GM12878 (cell line): ENCODE measurements at regions not wholly inside any gene's neighbourhood (a gene's known extent, or its start where the extent isn't known, plus 50 kb on each side); places are given as distances from the start of the nearest gene placed in this dataset.

Experiments
- BMI1 ChIP-seq: fragments of 450-650 bp; IDR thresholded peaks from 2 replicates; pipeline ENCODE4 v1.6.1; 2016; ENCODE audit warnings: mild to moderate bottlenecking, moderate library complexity, borderline replicate concordance
- CHD1 ChIP-seq: IDR thresholded peaks from 2 replicates; pipeline ENCODE4 v1.6.1; 2012; ENCODE audit warnings: low read depth, low read length, improper control_type of control experiment
- CHD2 ChIP-seq: IDR thresholded peaks from 2 replicates; pipeline ENCODE4 v1.6.1; 2011; ENCODE audit warnings: low read depth, low read length, improper control_type of control experiment, borderline replicate concordance
- FOXM1 ChIP-seq: IDR thresholded peaks from 2 replicates; pipeline ENCODE4 v1.6.1; 2012; ENCODE audit warnings: low read depth, mild to moderate bottlenecking, inconsistent platforms, low read length, moderate library complexity
- IKZF2 ChIP-seq, 2 experiments: fragments of 450-650 bp; IDR thresholded peaks; 2 replicates each; pipeline ENCODE4 v1.6.1; 2017; ENCODE audit warnings: mild to moderate bottlenecking in 2 of 2, moderate library complexity in 2 of 2
- MAX ChIP-seq: IDR thresholded peaks from 2 replicates; pipeline ENCODE4 v1.6.1; 2012; ENCODE audit warnings: low read depth, low read length, improper control_type of control experiment
- MEF2B ChIP-seq: fragments of 450-650 bp; IDR thresholded peaks from 2 replicates; pipeline ENCODE4 v1.6.1; 2018; ENCODE audit warnings: mild to moderate bottlenecking, moderate library complexity; ENCODE audit not compliant: partially characterized antibody, poor library complexity, severe bottlenecking
- SIX5 ChIP-seq: IDR thresholded peaks from 2 replicates; pipeline ENCODE4 v1.6.1; 2011; ENCODE audit warnings: mild to moderate bottlenecking, low read depth, low read length, moderate library complexity; ENCODE audit not compliant: severe bottlenecking
- SMAD1 ChIP-seq: fragments of 450-650 bp; IDR thresholded peaks from 2 replicates; pipeline ENCODE4 v1.6.1; 2018; ENCODE audit warnings: mild to moderate bottlenecking, low read depth; ENCODE audit not compliant: partially characterized antibody
- ZNF217 ChIP-seq: fragments of 450-650 bp; IDR thresholded peaks from 2 replicates; pipeline ENCODE4 v1.6.1; 2017; ENCODE audit warnings: antibody characterized with exemption, mild to moderate bottlenecking
- ZNF384 ChIP-seq: IDR thresholded peaks from 2 replicates; pipeline ENCODE4 v1.6.1; 2012; ENCODE audit warnings: low read depth, mild to moderate bottlenecking, low read length, improper control_type of control experiment, borderline replicate concordance
- TF ChIP-seq, protein P1 (sequence below): fragments of 450-650 bp; IDR thresholded peaks from 2 replicates; pipeline ENCODE4 v1.6.1; 2017; ENCODE audit warnings: mild to moderate bottlenecking
- TF ChIP-seq, protein P2 (sequence below): fragments of 450-650 bp; IDR thresholded peaks from 2 replicates; pipeline ENCODE4 v1.6.1; 2017; ENCODE audit warnings: antibody characterized with exemption, mild to moderate bottlenecking, moderate library complexity
- TF ChIP-seq, protein P3 (sequence below): IDR thresholded peaks from 2 replicates; pipeline ENCODE4 v1.6.1; 2011; ENCODE audit warnings: mild to moderate bottlenecking, low read depth, low read length, moderate library complexity; ENCODE audit not compliant: insufficient replicate concordance
- TF ChIP-seq, protein P4 (sequence below): IDR thresholded peaks from 2 replicates; pipeline ENCODE4 v1.6.1; 2012; ENCODE audit warnings: mild to moderate bottlenecking, low read depth, low read length
- TF ChIP-seq, protein P5 (sequence below): fragments of 450-650 bp; IDR thresholded peaks from 2 replicates; pipeline ENCODE4 v1.6.1; 2017; ENCODE audit warnings: low read depth, mild to moderate bottlenecking, moderate library complexity

DNA sequence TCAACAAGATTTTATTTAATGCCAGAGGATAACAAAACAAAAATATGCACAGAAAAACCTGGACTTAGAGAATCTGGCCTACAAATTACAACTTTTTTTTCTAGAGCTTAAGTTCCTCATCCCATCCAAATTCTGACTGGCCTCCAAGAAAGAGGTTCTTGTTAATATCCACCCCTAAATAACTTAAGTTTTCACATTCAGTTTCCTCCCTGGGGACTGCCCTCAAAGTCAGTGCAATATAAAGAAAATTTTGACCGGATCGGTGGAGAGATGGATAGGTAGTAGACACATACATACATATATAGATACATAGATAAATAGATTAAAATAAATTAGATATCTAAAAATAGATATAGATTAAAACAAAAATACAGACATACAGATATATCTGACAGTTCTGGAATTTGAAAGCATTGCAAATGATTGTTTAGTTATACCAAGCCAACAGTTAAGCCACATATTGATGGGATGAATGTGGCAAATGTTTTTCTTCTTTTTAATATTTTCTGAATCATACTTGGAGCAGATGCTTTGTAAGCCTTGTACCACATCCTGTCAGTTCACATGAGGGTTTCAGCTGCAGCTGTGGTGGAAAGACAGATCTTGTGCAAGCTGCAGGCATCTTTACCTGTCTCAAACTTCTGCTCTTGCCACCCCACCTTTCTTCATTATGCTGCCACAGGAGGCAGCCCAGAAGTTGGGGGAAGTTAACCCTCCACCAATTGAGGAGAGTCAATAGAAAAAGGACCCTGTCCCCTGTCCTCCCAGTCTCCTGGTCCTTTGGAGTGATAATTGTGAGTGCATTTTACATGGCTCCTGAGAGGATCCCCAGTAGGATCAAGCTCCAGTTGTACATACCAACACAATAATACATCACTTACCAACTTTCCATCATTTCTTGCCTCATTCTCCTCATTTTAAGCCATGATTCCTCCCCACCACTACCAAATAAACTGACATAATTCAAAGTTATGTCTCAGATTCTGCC lies 58.5 kb upstream of the PRDM8 start (continued):
- TF ChIP-seq MEF2B (no peak), BMI1 (no peak), IKZF2 (IDR thresholded peaks at IDR 0.05) (no peak), CHD2 (no peak), ZNF217 (no peak), SIX5 (no peak), ZNF384 (no peak), FOXM1 (0 out of 2 replicates have a peak, but pooled peaks have one; percentile 27), MAX (no peak), SMAD1 (no peak), CHD1 (no peak)
- TF ChIP-seq, protein P1, sequence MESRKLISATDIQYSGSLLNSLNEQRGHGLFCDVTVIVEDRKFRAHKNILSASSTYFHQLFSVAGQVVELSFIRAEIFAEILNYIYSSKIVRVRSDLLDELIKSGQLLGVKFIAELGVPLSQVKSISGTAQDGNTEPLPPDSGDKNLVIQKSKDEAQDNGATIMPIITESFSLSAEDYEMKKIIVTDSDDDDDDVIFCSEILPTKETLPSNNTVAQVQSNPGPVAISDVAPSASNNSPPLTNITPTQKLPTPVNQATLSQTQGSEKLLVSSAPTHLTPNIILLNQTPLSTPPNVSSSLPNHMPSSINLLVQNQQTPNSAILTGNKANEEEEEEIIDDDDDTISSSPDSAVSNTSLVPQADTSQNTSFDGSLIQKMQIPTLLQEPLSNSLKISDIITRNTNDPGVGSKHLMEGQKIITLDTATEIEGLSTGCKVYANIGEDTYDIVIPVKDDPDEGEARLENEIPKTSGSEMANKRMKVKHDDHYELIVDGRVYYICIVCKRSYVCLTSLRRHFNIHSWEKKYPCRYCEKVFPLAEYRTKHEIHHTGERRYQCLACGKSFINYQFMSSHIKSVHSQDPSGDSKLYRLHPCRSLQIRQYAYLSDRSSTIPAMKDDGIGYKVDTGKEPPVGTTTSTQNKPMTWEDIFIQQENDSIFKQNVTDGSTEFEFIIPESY, result no peak
- TF ChIP-seq, protein P2, sequence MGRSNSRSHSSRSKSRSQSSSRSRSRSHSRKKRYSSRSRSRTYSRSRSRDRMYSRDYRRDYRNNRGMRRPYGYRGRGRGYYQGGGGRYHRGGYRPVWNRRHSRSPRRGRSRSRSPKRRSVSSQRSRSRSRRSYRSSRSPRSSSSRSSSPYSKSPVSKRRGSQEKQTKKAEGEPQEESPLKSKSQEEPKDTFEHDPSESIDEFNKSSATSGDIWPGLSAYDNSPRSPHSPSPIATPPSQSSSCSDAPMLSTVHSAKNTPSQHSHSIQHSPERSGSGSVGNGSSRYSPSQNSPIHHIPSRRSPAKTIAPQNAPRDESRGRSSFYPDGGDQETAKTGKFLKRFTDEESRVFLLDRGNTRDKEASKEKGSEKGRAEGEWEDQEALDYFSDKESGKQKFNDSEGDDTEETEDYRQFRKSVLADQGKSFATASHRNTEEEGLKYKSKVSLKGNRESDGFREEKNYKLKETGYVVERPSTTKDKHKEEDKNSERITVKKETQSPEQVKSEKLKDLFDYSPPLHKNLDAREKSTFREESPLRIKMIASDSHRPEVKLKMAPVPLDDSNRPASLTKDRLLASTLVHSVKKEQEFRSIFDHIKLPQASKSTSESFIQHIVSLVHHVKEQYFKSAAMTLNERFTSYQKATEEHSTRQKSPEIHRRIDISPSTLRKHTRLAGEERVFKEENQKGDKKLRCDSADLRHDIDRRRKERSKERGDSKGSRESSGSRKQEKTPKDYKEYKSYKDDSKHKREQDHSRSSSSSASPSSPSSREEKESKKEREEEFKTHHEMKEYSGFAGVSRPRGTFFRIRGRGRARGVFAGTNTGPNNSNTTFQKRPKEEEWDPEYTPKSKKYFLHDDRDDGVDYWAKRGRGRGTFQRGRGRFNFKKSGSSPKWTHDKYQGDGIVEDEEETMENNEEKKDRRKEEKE, result no peak
- TF ChIP-seq, protein P3, sequence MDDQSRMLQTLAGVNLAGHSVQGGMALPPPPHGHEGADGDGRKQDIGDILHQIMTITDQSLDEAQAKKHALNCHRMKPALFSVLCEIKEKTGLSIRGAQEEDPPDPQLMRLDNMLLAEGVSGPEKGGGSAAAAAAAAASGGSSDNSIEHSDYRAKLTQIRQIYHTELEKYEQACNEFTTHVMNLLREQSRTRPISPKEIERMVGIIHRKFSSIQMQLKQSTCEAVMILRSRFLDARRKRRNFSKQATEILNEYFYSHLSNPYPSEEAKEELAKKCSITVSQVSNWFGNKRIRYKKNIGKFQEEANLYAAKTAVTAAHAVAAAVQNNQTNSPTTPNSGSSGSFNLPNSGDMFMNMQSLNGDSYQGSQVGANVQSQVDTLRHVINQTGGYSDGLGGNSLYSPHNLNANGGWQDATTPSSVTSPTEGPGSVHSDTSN, result no peak
- TF ChIP-seq, protein P4, sequence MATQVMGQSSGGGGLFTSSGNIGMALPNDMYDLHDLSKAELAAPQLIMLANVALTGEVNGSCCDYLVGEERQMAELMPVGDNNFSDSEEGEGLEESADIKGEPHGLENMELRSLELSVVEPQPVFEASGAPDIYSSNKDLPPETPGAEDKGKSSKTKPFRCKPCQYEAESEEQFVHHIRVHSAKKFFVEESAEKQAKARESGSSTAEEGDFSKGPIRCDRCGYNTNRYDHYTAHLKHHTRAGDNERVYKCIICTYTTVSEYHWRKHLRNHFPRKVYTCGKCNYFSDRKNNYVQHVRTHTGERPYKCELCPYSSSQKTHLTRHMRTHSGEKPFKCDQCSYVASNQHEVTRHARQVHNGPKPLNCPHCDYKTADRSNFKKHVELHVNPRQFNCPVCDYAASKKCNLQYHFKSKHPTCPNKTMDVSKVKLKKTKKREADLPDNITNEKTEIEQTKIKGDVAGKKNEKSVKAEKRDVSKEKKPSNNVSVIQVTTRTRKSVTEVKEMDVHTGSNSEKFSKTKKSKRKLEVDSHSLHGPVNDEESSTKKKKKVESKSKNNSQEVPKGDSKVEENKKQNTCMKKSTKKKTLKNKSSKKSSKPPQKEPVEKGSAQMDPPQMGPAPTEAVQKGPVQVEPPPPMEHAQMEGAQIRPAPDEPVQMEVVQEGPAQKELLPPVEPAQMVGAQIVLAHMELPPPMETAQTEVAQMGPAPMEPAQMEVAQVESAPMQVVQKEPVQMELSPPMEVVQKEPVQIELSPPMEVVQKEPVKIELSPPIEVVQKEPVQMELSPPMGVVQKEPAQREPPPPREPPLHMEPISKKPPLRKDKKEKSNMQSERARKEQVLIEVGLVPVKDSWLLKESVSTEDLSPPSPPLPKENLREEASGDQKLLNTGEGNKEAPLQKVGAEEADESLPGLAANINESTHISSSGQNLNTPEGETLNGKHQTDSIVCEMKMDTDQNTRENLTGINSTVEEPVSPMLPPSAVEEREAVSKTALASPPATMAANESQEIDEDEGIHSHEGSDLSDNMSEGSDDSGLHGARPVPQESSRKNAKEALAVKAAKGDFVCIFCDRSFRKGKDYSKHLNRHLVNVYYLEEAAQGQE, result no peak
- TF ChIP-seq, protein P5, sequence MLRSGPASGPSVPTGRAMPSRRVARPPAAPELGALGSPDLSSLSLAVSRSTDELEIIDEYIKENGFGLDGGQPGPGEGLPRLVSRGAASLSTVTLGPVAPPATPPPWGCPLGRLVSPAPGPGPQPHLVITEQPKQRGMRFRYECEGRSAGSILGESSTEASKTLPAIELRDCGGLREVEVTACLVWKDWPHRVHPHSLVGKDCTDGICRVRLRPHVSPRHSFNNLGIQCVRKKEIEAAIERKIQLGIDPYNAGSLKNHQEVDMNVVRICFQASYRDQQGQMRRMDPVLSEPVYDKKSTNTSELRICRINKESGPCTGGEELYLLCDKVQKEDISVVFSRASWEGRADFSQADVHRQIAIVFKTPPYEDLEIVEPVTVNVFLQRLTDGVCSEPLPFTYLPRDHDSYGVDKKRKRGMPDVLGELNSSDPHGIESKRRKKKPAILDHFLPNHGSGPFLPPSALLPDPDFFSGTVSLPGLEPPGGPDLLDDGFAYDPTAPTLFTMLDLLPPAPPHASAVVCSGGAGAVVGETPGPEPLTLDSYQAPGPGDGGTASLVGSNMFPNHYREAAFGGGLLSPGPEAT, result no peak
